HG03045 (cell line): ENCODE measurements at regions not wholly inside any gene's neighbourhood (a gene's known extent, or its start where the extent isn't known, plus 50 kb on each side); places are given as distances from the start of the nearest gene placed in this dataset.
A peak's percentile ranks its signal among the peaks of the same experiment; 100 is the strongest.

ENCODE experiments used
- ATAC-seq: cut with Tn5 transposase; IDR thresholded peaks from one replicate; pipeline ENCODE4 v1.9.1; 2021; ENCODE audit warnings: mild to moderate bottlenecking, moderate library complexity; ENCODE audit not compliant: unreplicated experiment

DNA sequence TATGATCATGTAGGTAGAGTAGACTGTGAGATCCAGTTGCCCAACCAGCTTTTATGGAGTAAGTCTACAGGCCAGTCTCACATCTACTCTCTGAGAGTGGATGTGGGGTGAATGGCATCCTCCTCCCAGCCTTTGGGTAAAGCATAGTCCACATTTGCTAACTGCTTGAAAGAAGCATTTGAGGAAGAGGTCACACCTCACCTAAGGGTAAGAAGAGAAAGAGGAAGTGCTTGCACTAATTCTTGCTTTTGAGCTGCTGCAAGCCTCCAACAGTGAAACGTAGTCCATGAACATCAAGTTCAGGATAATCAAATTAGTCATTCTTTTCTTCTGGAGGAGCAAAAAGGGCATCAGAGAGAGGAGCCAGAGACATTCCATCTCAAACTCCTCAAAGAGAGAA, 93.9 kb upstream of the AGR3 start:
- ATAC-seq, result peak; percentile 59

- ATAC-seq, result no peak
Measured at GRCh38 chr7:16978358-16979244, 96.8 kb upstream of the AGR3 start.

DNA sequence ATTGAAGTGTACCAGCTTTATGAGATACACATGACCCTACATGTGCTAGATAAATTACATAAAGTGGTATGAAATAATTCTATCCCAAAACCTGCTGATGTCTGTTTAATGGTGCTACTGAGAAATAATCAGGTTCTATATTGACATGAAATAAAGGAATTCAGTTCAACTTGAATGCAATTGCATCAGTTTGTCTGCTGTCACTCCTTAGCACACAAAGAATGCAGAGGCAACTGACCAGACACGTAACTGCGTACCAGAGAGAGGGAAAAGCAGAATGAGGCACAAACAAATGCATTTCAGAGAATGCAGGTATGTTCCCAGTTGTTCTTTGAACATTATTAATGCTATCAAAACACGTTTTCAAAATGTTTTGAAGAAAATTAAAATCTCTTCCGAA, 98.8 kb upstream of the AGR3 start:
- ATAC-seq, result no peak

DNA sequence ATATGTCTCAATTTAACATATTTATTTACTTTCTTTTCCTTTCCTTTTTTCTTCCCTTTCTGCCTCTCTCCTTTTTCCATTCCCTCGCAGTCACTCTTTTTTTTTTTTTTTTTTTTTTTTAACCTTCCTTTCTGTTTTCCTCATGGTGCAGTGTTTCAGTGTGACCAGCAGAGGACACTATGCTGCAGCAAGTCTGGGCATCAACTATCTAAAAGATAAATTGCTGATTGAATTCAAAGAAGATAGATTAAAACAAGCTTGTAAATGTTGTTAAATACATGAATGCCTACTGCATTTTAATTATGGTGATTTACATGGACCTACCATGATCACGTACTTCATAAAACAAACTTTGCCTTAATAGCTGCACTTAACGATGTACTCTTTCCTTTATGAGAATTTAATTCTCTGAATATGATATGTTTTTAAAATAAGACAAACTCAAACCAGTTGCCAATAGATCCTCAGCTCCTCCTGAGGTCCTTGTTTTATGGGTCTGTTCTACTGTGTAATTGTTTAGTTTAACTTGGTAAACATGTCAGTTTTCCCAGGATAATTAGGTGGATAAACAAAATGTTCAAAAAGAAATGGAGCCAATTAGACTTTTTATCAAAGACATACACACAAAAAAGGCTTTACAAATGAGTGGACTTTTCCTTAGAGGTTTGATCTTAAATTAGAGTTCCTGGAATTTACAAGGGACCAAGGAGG, 101.0 kb upstream of the AGR3 start:
- ATAC-seq, result no peak

- no peak for ATAC-seq
Measured at GRCh38 chr7:16984375-16984774, 102.6 kb upstream of the AGR3 start.

- ATAC-seq, result no peak
Measured at GRCh38 chr7:16985621-16986020, 103.8 kb upstream of the AGR3 start.

- ATAC-seq, result no peak
Measured at GRCh38 chr7:16986755-16987154, 105.0 kb upstream of the AGR3 start.

GRCh38 chr7:16989811-16990413, 108.1 kb upstream of the AGR3 start:
- ATAC-seq, result no peak

DNA sequence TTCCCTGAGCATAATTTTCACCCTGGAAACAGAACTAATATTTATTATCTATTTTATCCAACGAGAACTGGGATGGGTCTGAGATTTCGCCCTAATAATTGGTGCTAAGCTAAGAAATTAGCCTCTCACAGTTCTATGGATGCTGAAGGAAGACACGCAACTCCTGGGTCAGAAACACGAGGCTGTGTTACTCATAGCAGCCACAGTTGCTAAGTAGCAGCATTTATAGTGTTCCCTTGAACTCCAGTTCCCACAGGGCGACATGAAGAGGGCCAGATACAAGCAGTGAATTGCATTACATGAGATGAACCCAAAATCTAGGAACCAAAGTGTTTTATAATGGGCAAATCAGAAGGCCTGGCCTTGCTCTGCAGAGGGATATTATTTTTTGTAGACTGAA, 109.8 kb upstream of the AGR3 start:
- no peak for ATAC-seq

- no peak for ATAC-seq
Measured at GRCh38 chr7:16993543-16993942, 111.8 kb upstream of the AGR3 start.

- ATAC-seq, result no peak
Measured at GRCh38 chr7:16998481-16999051, 116.8 kb upstream of the AGR3 start.

DNA sequence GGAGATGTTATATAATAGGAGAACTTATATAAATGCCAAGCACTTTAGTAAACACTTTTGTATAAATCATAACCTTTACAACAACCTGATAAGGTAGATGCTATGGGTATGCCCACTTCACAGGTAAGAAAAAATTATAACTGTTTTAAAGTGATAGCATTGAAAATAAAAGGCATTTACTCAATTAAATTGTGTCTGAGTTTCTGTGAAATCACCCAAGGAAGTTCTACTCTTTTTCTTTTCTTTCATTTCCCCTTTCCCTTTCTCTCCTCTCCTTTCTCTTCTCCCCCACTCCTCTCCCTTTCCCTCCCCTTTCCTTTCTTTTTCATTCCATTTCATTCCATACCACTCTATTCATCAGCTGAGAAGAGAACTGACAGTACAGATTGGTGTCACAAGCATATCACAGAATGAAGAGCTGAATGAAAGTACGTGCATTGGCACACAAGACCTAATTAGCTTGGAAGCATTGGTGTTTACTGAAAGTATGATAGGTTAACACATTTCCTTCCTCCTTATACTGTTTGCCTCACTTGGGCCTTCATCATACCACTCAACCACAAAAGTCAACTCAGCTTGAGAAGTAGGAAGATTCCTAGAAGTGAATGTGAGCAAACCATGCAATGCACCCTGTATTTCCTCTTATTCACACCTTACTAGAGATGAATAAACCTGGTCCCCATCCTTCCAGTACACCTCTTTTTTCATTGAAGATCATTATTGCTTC, 117.9 kb upstream of the AGR3 start:
- ATAC-seq, result no peak

GRCh38 chr7:17005271-17005670, 123.5 kb upstream of the AGR3 start:
- ATAC-seq, result no peak

- ATAC-seq, result no peak
Measured at GRCh38 chr7:17007841-17008240, 126.1 kb upstream of the AGR3 start.

DNA sequence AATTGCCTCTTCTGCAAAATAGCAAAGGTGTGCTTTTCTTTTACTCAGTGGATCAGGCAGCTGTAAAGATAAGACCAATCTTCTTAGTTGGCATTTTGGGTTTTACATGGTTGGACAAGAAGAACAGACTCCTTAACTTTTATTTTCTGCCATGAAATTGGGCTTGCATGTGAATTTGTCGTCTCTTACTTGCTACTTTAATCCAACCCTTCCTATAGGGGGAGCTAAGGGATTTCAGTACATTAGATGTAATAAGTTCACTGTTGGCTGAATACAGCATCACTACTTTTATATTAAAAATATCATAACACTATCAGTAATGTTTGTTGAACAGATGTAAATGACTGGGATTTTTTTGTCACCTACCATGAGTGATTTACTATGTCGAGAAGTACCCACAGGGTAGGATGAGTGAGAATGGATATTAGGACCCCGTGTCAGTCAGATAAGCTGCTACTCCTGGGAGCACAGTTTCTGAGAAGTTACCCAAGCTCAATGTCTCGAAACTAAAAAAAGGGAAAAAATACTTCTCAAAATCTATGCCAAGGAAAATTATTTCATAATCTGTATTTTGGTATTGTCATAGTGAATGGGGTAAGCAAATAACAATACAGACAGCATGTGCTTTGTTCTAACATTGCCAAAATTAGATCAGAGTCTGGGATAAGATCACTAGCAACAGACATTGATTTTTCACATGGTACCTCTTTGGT, 127.4 kb upstream of the AGR3 start:
- ATAC-seq, result no peak

GRCh38 chr7:17009933-17010332, 128.2 kb upstream of the AGR3 start:
- no peak for ATAC-seq

GRCh38 chr7:17010637-17011300, 129.0 kb upstream of the AGR3 start:
- ATAC-seq, result no peak

- ATAC-seq, result no peak
Measured at GRCh38 chr7:17013204-17013603, 131.4 kb upstream of the AGR3 start.

- no peak for ATAC-seq
Measured at GRCh38 chr7:17014686-17015085, 132.9 kb upstream of the AGR3 start.

GRCh38 chr7:17015598-17016031, 133.8 kb upstream of the AGR3 start:
- no peak for ATAC-seq
